Heart right ventricle (tissue), 16 donors: ENCODE measurements at regions not wholly inside any gene's neighbourhood (a gene's known extent, or its start where the extent isn't known, plus 50 kb on each side); places are given as distances from the start of the nearest gene placed in this dataset.

ENCODE experiments used
- ATAC-seq, 8 donors: fragments of 200-7000 bp; cut with Tn5 transposase; one replicate each; pipeline ENCODE4 v1.9.1; 2020; ENCODE audit warnings: mild to moderate bottlenecking in 8 of 8, moderate library complexity in 8 of 8, moderate number of reproducible peaks in 1 of 8
- DNase-seq, 2 donors: peaks; one replicate each; pipeline ENCODE4 v3.0.0-alpha.2; 2020
- H3K27ac ChIP-seq, 10 donors: fragments of 200-600 bp; sonication (generic) in 2 of 10; one replicate each; pipeline versions ENCODE4 v1.5.0 to v1.8.0; 2020 to 2022; ENCODE audit warnings: mild to moderate bottlenecking in 3 of 10
- H3K27me3 ChIP-seq, 7 donors: fragments of 200-600 bp; one replicate each; pipeline ENCODE4 v1.8.0; 2021 to 2022; ENCODE audit warnings: mild to moderate bottlenecking in 2 of 7
- H3K36me3 ChIP-seq, 9 donors: fragments of 200-600 bp; sonication (generic) in 1 of 9; one replicate each; pipeline versions ENCODE4 v1.5.0 to v1.8.0; 2020 to 2022; ENCODE audit warnings: mild to moderate bottlenecking in 2 of 9
- H3K4me1 ChIP-seq, 9 donors: fragments of 200-600 bp; sonication (generic) in 1 of 9; one replicate each; pipeline versions ENCODE4 v1.5.0 to v1.8.0; 2020 to 2022; ENCODE audit warnings: mild to moderate bottlenecking in 4 of 9
- H3K4me3 ChIP-seq, 10 donors: fragments of 200-600 bp; sonication (generic) in 2 of 10; one replicate each; pipeline versions ENCODE4 v1.5.0 to v1.8.0; 2020 to 2022; ENCODE audit warnings: mild to moderate bottlenecking in 7 of 10, moderate library complexity in 2 of 10
- H3K9me3 ChIP-seq, 11 donors: fragments of 200-600 bp in 10 of 11; sonication (generic) in 2 of 11; one replicate each; pipeline versions ENCODE4 v1.5.0 to v1.8.0; 2013 to 2022; ENCODE audit warnings: mild to moderate bottlenecking in 2 of 11, control low read depth in 1 of 11, moderate library complexity in 1 of 11
- WGBS, 2 donors: extraction: QIAGEN DNeasy Blood & Tissue Kit; methylation state at CpG; one replicate each; pipeline ENCODE4 v1.1.7; 2013; ENCODE audit warnings: inconsistent platforms in 1 of 2; 5-methylcytosine and 5-hydroxymethylcytosine counted together
- intact Hi-C, 10 donors: fragments of 100-400 bp; cut with DNase I; formaldehyde crosslinking; loops; one replicate each; pipeline versions ENCODE4 v1.11.1 to v1.14.2; 2022
- TF ChIP-seq, protein P1 (sequence below), 9 donors: fragments of 200-600 bp; sonication (generic) in 2 of 9; IDR thresholded peaks; one replicate each; pipeline versions ENCODE4 v1.5.0 to v1.8.0; 2021 to 2022; ENCODE audit warnings: antibody characterized with exemption in 9 of 9, mild to moderate bottlenecking in 5 of 9, moderate library complexity in 1 of 9
- donor health status: Arrhythmogenic right ventricular cardiomyopathy.
- donor health status: ischemic (EF 13 %, LVEDD 7.1; RV severe dilation, severe dysfunction).
- donor health status: healthy with polysubstance abuse.
- donor health status: DM: no; HTN: yes; CAD: no.
- donor health status: DM: no; HTN: no; CAD: no.
- donor health status: ischemic (EF 25% LVEDD 6.9; RV normal size, moderate dysfunction).
- donor health status: ischemic (EF 25% LVEDD 5.7; RV mildly dilated, moderate dysfunction).
- donor health status: healthy.
- donor health status: DM: yes; HTN: yes; CAD: no.
- donor health status: Ischemic cardiomyopathy.
- donor health status: ischemic (EF 35%, LVEDD 5.7; RV mildly dilated, moderate dysfunction).
- donor health status: nonischemic (EF 11% LVEDD 7.7; RV severe dilation, severe dysfunction).
- donor health status: DM: yes; HTN: yes; CAD: no.
- donor health status: PGD.
- donor health status: ischemic (EF 29% LVEDD 5.4; RV normal size, mild dysfunction).
- donor health status: nonischemic (EF 23%, LVEDD 6.1; RV moderate dilation, normal function).

DNA sequence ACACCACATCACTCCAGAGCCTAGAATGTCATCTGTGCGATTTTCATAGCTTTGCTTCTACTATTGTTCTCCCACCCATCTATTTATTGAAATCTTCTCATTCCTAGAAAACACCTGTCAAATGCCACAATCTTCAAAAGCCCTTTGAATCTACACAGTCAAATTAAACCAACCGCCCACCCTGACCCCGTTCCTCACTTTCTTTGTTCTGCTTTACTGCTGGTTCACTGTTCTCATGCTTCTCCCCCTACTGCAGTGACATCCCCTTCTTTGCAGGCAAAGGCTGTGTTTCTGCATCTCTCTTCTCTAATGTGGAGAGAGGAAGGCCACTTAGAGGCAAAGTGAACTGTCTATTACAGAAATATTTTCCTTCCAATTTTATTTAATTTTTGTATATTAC, 152.4 kb upstream of the NEBL start:
- Histone ChIP-seq H3K36me3 (no peaks in the 10 kb centered on the region), H3K9me3 (peaks cover 0 to 15% (median 8%) of the 10 kb centered on the region in 11 donors), H3K27me3 (no peaks in the 10 kb centered on the region), H3K27ac (no peak overlapping the region), H3K4me3 (no peak overlapping the region), H3K4me1 (peaks cover 0 to 5% (median 0%) of the 10 kb centered on the region in 9 donors)
- TF ChIP-seq, protein P1, sequence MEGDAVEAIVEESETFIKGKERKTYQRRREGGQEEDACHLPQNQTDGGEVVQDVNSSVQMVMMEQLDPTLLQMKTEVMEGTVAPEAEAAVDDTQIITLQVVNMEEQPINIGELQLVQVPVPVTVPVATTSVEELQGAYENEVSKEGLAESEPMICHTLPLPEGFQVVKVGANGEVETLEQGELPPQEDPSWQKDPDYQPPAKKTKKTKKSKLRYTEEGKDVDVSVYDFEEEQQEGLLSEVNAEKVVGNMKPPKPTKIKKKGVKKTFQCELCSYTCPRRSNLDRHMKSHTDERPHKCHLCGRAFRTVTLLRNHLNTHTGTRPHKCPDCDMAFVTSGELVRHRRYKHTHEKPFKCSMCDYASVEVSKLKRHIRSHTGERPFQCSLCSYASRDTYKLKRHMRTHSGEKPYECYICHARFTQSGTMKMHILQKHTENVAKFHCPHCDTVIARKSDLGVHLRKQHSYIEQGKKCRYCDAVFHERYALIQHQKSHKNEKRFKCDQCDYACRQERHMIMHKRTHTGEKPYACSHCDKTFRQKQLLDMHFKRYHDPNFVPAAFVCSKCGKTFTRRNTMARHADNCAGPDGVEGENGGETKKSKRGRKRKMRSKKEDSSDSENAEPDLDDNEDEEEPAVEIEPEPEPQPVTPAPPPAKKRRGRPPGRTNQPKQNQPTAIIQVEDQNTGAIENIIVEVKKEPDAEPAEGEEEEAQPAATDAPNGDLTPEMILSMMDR (IDR thresholded peaks at IDR 0.05) = no peak
- no peak for ATAC-seq
- intact Hi-C loops = no loop called here
- DNase-seq = no peak
- 95 to 96% methylated on average over 3 of the region's 3 CpGs for WGBS, 2 donors

DNA sequence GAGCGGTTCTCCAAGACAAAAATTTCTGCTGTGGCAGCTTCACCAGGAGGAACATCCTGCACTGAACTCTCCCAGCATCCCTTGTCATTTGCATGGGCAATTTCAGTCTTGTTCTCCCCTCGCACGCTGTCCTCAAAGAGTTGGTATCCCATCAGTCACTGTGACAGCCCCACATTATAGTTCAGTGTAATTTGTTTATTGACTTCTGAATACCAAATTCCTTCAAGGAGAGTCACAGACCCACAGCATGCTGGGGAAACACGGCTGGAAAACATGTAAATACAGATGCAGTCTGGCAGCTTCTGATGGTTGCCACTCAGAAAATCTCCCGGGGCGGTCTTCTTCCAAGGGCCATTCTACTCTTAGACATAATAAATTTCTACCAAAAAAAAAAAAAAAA, 151.0 kb upstream of the NEBL start:
- peaks cover 0 to 6% (median 0%) of the 10 kb centered on the region in 9 donors for H3K4me1 ChIP-seq
- TF ChIP-seq, protein P1 (IDR thresholded peaks at IDR 0.05) = no peak
- no peak overlapping the region for H3K27ac ChIP-seq
- 86 to 88% methylated on average over 6 of the region's 6 CpGs for WGBS, 2 donors
- no peak overlapping the region for H3K4me3 ChIP-seq
- intact Hi-C loops = no loop called here
- H3K27me3 ChIP-seq = no peaks in the 10 kb centered on the region
- DNase-seq (no peak), ATAC-seq (no peak)
- peaks cover 0 to 15% (median 8%) of the 10 kb centered on the region in 11 donors for H3K9me3 ChIP-seq
- H3K36me3 ChIP-seq = no peaks in the 10 kb centered on the region

DNA sequence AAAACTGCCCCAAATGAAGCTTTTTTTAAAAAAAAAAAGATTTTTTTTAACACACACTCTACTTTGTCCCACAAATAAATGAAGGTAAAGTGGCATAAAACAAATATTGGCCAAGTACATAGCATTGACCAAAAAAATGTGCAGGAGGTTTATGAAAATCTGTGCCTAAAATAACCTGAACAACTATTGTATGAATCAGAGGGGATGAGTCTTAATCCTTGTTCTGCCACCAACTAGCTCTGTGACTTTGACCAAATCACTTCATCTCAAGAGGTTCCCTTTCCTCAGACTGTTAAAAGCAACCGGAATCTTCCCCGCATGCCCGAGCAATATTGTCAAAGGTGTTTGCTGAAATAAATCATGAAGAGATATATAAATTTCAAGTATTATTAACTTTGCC, 150.4 kb upstream of the NEBL start:
- no peak overlapping the region for H3K27ac ChIP-seq
- DNase-seq (no peak), ATAC-seq (no peak)
- H3K4me3 ChIP-seq = no peak overlapping the region
- 91 to 94% methylated on average over 3 of the region's 3 CpGs for WGBS, 2 donors
- H3K9me3 ChIP-seq = peaks cover 0 to 14% (median 8%) of the 10 kb centered on the region in 11 donors
- H3K4me1 ChIP-seq = peaks cover 0 to 10% (median 0%) of the 10 kb centered on the region in 9 donors
- no peaks in the 10 kb centered on the region for H3K36me3 ChIP-seq
- H3K27me3 ChIP-seq = no peaks in the 10 kb centered on the region
- TF ChIP-seq, protein P1 (IDR thresholded peaks at IDR 0.05) = no peak
- intact Hi-C loops = no loop called here

DNA sequence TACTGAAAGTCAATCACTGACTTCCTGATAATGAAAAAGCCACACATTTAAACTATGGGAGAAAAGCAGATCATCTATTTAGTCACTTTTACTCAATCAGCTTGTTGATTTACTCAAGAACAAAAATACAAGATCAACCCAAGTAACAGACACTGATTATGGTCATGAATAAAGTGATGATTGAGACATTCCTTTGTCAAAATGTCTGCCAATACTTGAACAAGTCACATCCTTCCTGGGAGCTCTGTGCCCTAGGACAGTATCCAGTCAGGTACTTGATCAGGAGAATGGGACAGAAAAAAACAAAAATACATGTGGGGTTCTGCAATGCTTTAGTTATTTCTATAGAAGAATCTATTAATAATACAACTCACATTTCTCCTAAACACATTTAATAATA, 150.0 kb upstream of the NEBL start:
- Histone ChIP-seq H3K27ac (no peak overlapping the region), H3K4me3 (no peak overlapping the region), H3K9me3 (peaks cover 0 to 13% (median 8%) of the 10 kb centered on the region in 11 donors), H3K4me1 (peaks cover 0 to 12% (median 0%) of the 10 kb centered on the region in 9 donors), H3K27me3 (no peaks in the 10 kb centered on the region), H3K36me3 (no peaks in the 10 kb centered on the region)
- DNase-seq (no peak), ATAC-seq (no peak)
- intact Hi-C loops = no loop called here
- TF ChIP-seq, protein P1 (IDR thresholded peaks at IDR 0.05) = no peak
